ENCODE measurements at regions not wholly inside any gene's neighbourhood (a gene's known extent, or its start where the extent isn't known, plus 50 kb on each side); places are given as distances from the start of the nearest gene placed in this dataset.

DNA sequence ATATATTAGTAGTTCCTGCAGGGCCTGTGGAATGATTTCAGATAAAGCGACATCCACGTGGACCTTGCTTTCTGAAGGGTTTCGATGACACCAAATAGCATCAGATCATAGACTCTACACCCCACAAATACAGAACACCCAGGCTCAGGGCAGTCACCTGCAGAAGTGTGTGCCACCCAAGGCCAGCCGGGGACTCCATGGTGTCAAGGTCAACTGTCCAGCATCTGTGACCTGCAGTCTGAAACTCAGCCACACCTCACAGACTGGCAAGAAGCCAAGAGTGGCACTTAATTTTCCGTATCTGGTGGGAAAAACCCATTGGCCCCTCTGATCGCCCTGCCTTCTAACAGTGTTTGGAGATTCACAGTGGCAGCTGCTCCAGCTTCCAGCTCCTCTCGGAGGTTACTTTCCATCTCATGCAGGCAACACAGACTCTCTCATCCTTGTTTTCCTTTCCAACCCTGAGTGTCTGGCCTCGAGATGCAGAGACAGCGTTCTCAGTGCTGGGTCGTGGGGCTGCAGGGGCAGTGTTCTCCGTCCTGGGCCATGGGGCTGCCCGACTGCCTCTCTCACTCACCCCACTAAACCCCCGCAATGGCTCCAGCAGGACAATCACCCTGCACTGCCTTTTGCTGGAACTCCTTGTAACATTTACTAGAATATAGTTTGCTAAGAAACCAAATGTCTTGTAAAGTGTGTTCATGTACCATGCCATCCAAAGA, 221.9 kb downstream of the IRX2 start:
- ChIA-PET CTCF (no interaction called here), POLR2A (no interaction called here)
- H3K36me3 ChIP-seq (ENCODE audit: control insufficient read depth in 2 of 2, extremely low read depth in 1 of 2, insufficient read depth in 2 of 2, low read length in 2 of 2), result no peaks in the 10 kb centered on the region
- H3K9ac ChIP-seq (replicated peaks; ENCODE audit: extremely low read depth, insufficient read depth, low read length), result no peak overlapping the region
- H2AFZ ChIP-seq (ENCODE audit: low read depth, low read length), result no peak overlapping the region
- TF ChIP-seq JUN (IDR thresholded peaks at IDR 0.05; ENCODE audit: borderline replicate concordance, insufficient read depth, insufficient read length, low read depth) (no peak), POLR2AphosphoS5 (IDR thresholded peaks at IDR 0.05; ENCODE audit: insufficient read depth, low read depth, low read length) (no peak), POLR2A (IDR thresholded peaks at IDR 0.05; ENCODE audit: low read depth, low read length) (no peak), MYC (IDR thresholded peaks at IDR 0.05; ENCODE audit: low read depth, low read length) (no peak), EZH2 (IDR thresholded peaks at IDR 0.05; ENCODE audit: borderline replicate concordance, low read depth, low read length, severe bottlenecking) (no peak), GATA2 (IDR thresholded peaks at IDR 0.05; ENCODE audit: insufficient read depth, insufficient read length, low read depth, low read length) (no peak), FOS (IDR thresholded peaks at IDR 0.05; ENCODE audit: borderline replicate concordance, insufficient read depth, low read length) (no peak)
- TF ChIP-seq, protein P1, sequence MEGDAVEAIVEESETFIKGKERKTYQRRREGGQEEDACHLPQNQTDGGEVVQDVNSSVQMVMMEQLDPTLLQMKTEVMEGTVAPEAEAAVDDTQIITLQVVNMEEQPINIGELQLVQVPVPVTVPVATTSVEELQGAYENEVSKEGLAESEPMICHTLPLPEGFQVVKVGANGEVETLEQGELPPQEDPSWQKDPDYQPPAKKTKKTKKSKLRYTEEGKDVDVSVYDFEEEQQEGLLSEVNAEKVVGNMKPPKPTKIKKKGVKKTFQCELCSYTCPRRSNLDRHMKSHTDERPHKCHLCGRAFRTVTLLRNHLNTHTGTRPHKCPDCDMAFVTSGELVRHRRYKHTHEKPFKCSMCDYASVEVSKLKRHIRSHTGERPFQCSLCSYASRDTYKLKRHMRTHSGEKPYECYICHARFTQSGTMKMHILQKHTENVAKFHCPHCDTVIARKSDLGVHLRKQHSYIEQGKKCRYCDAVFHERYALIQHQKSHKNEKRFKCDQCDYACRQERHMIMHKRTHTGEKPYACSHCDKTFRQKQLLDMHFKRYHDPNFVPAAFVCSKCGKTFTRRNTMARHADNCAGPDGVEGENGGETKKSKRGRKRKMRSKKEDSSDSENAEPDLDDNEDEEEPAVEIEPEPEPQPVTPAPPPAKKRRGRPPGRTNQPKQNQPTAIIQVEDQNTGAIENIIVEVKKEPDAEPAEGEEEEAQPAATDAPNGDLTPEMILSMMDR (IDR thresholded peaks at IDR 0.05; ENCODE audit: extremely low read depth in 1 of 2, insufficient read depth in 1 of 2, low read depth in 1 of 2, low read length in 2 of 2), result no peak
- TF ChIP-seq, protein P2, sequence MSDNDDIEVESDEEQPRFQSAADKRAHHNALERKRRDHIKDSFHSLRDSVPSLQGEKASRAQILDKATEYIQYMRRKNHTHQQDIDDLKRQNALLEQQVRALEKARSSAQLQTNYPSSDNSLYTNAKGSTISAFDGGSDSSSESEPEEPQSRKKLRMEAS (IDR thresholded peaks at IDR 0.05; ENCODE audit: insufficient read depth, insufficient read length), result no peak
- no peak overlapping the region for H3K27ac ChIP-seq (ENCODE audit: insufficient read depth, low read depth, low read length)
- no peaks in the 10 kb centered on the region for H3K79me2 ChIP-seq (ENCODE audit: control insufficient read depth, insufficient read depth, low read length)
- no peak for DNase-seq (ENCODE audit: low read depth, low spot score)
- intact Hi-C loops (cut with micrococcal nuclease), result no loop called here
- no peaks in the 10 kb centered on the region for H3K27me3 ChIP-seq (ENCODE audit: control insufficient read depth in 2 of 2, insufficient read depth in 2 of 2, low read length in 2 of 2)
- no TSS peak for BruUV-seq (replicated peaks)
- H3K4me2 ChIP-seq (ENCODE audit: insufficient read depth, low read length), result no peak overlapping the region
- no peaks in the 10 kb centered on the region for H4K20me1 ChIP-seq (replicated peaks; ENCODE audit: control insufficient read depth, extremely low read depth, insufficient read depth, low read length)
- H3K9me3 ChIP-seq (replicated peaks; ENCODE audit: control insufficient read depth, insufficient read depth, low read length), result peaks cover 6% of the 10 kb centered on the region
- no peak for FAIRE-seq
- H3K9me1 ChIP-seq (replicated peaks; ENCODE audit: control insufficient read depth, extremely low read depth, insufficient read depth, low read length), result no peaks in the 10 kb centered on the region
- no peaks in the 10 kb centered on the region for H3K4me1 ChIP-seq (ENCODE audit: control insufficient read depth, extremely low read depth, insufficient read depth, low read length)
- H3K4me3 ChIP-seq (replicated peaks in 1 of 3; ENCODE audit: insufficient read depth in 1 of 3, low read depth in 1 of 3, low read length in 3 of 3), result no peak overlapping the region
- dilution Hi-C loops (cut with MboI; ENCODE audit: extremely low pct_ligation_motif_present, low sequenced_read_pairs), result no loop called here

All from endothelial cell of umbilical vein (primary cell).